ENCODE measurements at regions not wholly inside any gene's neighbourhood (a gene's known extent, or its start where the extent isn't known, plus 50 kb on each side); places are given as distances from the start of the nearest gene placed in this dataset.
"Not testable (repeated sequence)": the region's sequence is repeated elsewhere in the genome, so short reads cannot be mapped to it uniquely, and the experiment has no call there.

GRCh38 chr3:81863756-81864155 lies 102.3 kb upstream of the GBE1 start:
- DNase-seq (ENCODE audit: low spot score), result no peak

DNA sequence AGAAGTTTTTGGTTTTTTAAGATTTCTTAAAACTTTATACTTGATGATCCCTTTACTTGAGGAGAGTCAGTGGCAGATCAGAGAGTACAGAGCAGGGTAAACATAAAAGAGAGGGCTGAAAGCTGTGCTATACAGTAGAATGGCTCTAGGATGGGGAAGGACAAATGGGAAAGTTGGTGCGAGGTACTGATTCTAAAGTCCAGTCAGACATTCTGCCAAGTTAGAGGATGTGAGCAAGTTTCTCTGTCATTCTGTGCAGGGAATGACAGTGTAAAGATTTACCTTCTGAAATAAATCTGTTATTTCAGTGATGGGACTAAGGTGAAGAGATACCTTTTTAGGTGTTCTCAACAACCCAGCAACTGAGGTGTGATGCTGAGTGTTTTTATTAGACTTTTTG lies 100.1 kb upstream of the GBE1 start:
- no peak for DNase-seq (ENCODE audit: low spot score)

GRCh38 chr3:81859524-81859923 lies 98.1 kb upstream of the GBE1 start:
- DNase-seq (ENCODE audit: low spot score), result no peak

GRCh38 chr3:81853431-81853830 lies 92.0 kb upstream of the GBE1 start:
- no peak for DNase-seq (ENCODE audit: low spot score)

- no peak for DNase-seq (ENCODE audit: low spot score)
Observed at GRCh38 chr3:81851176-81851575, 89.7 kb upstream of the GBE1 start.

DNA sequence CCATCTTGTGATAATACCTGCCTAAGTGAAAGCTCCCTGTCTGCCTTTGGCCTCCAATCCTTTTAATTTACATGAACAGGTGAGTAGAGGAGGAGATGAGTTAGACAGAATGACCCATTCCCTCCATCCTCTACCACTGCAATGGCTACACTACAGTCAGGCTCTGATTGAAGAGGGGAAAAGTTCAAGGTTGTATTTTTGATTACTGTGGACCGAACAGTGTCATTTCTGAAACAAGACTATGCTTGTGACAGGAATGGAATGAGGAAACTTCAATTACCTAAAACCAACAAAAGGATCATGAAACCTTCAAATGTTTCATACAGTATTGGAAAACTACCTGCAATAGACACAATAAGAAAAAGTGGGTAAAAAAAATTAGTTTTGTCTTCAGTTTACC lies 85.5 kb upstream of the GBE1 start:
- DNase-seq (ENCODE audit: low spot score), result no peak

DNA sequence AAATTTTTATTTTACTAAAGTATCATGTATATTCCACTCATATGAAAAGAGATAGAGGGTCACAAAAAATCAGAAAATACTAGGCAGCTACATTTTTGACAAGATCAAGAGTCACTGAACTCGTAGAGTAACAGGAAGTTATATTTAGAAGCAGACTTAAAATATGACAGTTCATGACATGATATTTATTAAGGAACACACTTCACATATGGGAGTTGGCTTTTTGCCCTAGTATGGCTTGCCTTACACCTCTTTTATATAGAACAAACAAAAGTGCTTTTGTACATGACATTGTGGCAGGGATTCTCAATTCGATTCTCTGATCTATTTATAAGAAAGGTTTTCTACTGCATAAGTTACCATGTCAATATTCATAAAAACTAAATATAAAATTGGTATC lies 80.1 kb upstream of the GBE1 start:
- DNase-seq (ENCODE audit: low spot score), result no peak

- no peak for DNase-seq (ENCODE audit: low spot score)
Observed at GRCh38 chr3:81839504-81840094, 78.2 kb upstream of the GBE1 start.

- DNase-seq (ENCODE audit: low spot score), result no peak
Observed at GRCh38 chr3:81838457-81838856, 77.0 kb upstream of the GBE1 start.

DNA sequence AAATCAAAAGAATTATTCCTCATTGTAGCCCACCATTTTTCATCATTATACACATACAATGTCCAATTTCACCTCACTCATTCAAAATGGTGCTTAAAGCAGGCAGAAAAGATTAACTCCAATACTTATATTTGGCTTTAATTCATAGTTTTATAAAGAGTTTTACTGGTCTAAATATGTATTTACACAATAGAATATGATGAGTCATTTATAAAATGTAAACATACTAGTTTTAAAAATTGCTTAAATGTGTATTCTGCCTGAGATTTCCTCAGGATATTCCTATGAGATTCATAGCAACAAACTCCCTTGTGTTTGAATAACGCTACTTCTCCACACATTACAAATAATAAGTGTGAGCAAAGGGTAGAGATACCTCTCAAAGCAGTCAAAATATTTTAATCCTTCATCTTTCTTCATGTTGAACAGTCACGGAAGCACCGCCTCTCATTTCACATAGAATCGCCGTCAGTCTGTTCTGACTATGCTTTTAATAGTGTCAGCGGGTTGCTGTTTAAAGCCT lies 75.7 kb upstream of the GBE1 start:
- DNase-seq (ENCODE audit: low spot score), result no peak

GRCh38 chr3:81829937-81830336 lies 68.5 kb upstream of the GBE1 start:
- no peak for DNase-seq (ENCODE audit: low spot score)

- not testable (repeated sequence) for DNase-seq (ENCODE audit: low spot score)
Observed at GRCh38 chr3:81829272-81829671, 67.8 kb upstream of the GBE1 start.

DNA sequence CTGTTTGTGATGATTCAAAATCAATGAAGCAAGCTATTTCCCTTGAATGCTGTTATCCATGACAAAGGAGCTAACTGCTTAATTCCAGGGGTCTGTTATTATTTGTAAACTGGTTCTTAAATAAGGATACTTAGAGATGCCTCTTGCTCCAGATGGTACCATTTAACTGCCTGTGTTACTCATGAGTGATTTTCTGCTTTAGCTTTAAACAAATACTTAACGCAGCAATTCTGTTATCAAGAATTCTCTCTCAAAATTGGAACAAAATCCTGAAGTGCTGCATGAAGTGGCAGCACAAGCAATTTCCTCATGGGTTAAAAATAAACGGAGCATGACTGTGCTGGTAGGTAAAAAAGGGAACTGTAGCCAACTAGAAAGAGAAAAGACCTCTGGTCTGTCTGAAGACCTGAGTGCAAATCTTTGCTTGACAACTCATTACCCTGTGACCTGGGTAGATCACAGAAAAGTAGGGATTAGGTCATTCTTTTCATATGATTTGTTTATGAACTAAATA lies 62.5 kb upstream of the GBE1 start:
- no peak for DNase-seq (ENCODE audit: low spot score)

DNA sequence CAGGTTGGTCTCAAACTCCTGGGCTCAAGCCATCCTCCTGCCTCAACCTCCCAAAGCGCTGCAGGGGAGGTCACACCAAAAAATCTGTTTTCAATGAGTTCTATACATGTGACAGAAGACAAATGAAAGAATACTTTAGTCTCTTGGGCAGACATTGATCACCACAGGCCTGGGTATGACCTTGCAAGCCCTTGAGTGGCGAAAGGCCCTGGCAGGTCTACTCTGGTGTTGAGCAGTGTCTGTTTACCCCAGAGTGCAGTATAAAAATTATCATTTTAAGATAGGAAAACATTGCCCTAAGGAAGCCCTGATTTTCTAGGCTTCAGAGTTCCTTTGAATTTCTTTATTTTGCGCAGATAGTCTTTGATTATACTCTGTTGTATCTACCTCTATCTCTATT lies 61.6 kb upstream of the GBE1 start:
- no peak for DNase-seq (ENCODE audit: low spot score)

GRCh38 chr3:81816473-81817250 lies 55.2 kb upstream of the GBE1 start:
- no peak for DNase-seq (ENCODE audit: low spot score)

DNA sequence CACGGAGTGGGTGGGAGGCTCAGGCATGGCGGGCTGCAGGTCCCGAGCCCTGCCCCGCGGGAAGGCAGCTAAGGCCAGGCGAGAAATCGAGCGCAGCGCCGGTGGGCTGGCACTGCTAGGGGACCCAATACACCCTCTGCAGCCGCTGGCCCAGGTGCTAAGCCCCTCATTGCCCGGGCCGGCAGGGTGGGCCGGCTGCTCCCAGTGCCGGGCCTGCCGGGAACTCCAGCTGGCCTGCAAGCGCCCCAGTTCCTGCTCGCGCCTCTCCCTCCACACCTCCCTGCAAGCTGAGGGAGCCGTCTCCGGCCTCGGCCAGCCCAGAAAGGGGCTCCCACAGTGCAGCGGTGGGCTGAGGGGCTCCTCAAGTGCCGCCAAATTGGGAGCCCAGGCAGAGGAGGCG lies 50.7 kb upstream of the GBE1 start:
- DNase-seq (ENCODE audit: low spot score), result not testable (repeated sequence)

All from HT-29 (cell line).